GM12878 (cell line): ENCODE measurements at regions not wholly inside any gene's neighbourhood (a gene's known extent, or its start where the extent isn't known, plus 50 kb on each side); places are given as distances from the start of the nearest gene placed in this dataset.

Source experiments
- CTCF ChIP-seq, 3 experiments: IDR thresholded peaks in 2 of 3; conservative IDR thresholded peaks in 1 of 3; 2 replicates each; pipeline ENCODE4 v1.5.1; 2011; ENCODE audit warnings: low read depth in 3 of 3, low read length in 3 of 3, mild to moderate bottlenecking in 3 of 3, control low read depth in 2 of 3, moderate library complexity in 2 of 3, inconsistent platforms in 1 of 3, mixed read lengths in 1 of 3; ENCODE audit not compliant: control insufficient read depth in 2 of 3, insufficient read depth in 1 of 3; ENCODE audit errors: extremely low read depth in 1 of 3
- EP300 ChIP-seq, 2 experiments: fragments of 150-350 bp in 1 of 2; IDR thresholded peaks; 2 replicates each; pipeline ENCODE4 v1.6.1; 2011 to 2012; ENCODE audit warnings: low read depth in 2 of 2, low read length in 2 of 2, borderline replicate concordance in 1 of 2, improper control_type of control experiment in 1 of 2, inconsistent platforms in 1 of 2; ENCODE audit not compliant: control insufficient read depth in 1 of 2
- GABPA ChIP-seq: IDR thresholded peaks from 2 replicates; pipeline ENCODE4 v1.6.1; 2014; ENCODE audit warnings: antibody characterized with exemption, low read depth, mild to moderate bottlenecking, inconsistent platforms
- SMARCA5 ChIP-seq: fragments of 450-650 bp; IDR thresholded peaks from 2 replicates; pipeline ENCODE4 v1.6.1; 2017; ENCODE audit warnings: mild to moderate bottlenecking
- SREBF2 ChIP-seq: IDR thresholded peaks from 2 replicates; pipeline ENCODE4 v1.6.1; 2012; ENCODE audit warnings: mild to moderate bottlenecking, low read length
- SRF ChIP-seq, 2 experiments: IDR thresholded peaks; 2 replicates each; pipeline ENCODE4 v1.6.1; 2011; ENCODE audit warnings: low read depth in 2 of 2, low read length in 2 of 2, mild to moderate bottlenecking in 1 of 2, moderate library complexity in 1 of 2
- SUZ12 ChIP-seq: fragments of 200-600 bp; sonication (generic); IDR thresholded peaks from one replicate; pipeline ENCODE4 v1.6.1; 2018; ENCODE audit warnings: antibody characterized with exemption, mild to moderate bottlenecking; ENCODE audit not compliant: unreplicated experiment

- TF ChIP-seq CTCF (IDR thresholded peaks at IDR 0.05 in 2 of 3, conservative IDR thresholded peaks at IDR 0.05 in 1 of 3; ENCODE audit: control insufficient read depth in 2 of 3, extremely low read depth in 1 of 3, insufficient read depth in 1 of 3, low read depth in 3 of 3, low read length in 3 of 3) (no peak), SUZ12 (no peak), SRF (IDR thresholded peaks at IDR 0.05; ENCODE audit: low read depth in 2 of 2, low read length in 2 of 2) (no peak), SREBF2 (no peak), SMARCA5 (no peak), EP300 (IDR thresholded peaks at IDR 0.05; ENCODE audit: borderline replicate concordance in 1 of 2, control insufficient read depth in 1 of 2, low read depth in 2 of 2, low read length in 2 of 2) (no peak), GABPA (no peak)
Measured at GRCh38 chr5:155699385-155699784, 627.6 kb upstream of the SGCD start.
